A673 (cell line): ENCODE measurements at regions not wholly inside any gene's neighbourhood (a gene's known extent, or its start where the extent isn't known, plus 50 kb on each side); places are given as distances from the start of the nearest gene placed in this dataset.

Experiments used
- CTCF ChIP-seq: fragments of 300-800, 200-600 bp; sonication (generic); conservative IDR thresholded peaks from 2 replicates; pipeline ENCODE4 v1.5.1; 2017; ENCODE audit warnings: low read depth, mild to moderate bottlenecking, antibody characterized with exemption, low read length, moderate library complexity, mixed read lengths
- EZH2 ChIP-seq: fragments of 200-600 bp; sonication (generic); IDR thresholded peaks from 2 replicates; pipeline ENCODE4 v1.6.1; 2017; ENCODE audit warnings: borderline replicate concordance, low read depth, mild to moderate bottlenecking, mixed read lengths, antibody characterized with exemption, low read length; ENCODE audit not compliant: poor library complexity, severe bottlenecking

DNA sequence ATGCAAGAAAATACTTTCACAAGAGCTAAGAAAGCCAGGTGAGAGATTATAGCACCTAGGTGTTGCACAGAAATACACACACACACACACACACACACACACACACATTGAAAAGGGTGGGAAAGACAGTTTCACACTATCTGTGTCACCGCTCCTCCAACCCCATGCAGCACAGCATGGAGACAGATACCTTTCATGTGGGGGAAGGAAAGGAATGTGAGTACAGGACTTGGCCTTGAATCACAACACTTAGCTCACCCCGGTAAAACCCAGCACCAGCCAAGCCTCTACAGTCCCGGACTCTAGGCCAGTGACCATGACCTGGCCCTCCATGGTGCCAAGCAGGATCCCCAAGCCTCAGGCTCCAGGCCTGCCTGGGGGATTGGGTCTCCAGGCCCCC, 462.0 kb upstream of the SPRY2 start:
- no peak for TF ChIP-seq EZH2
- TF ChIP-seq CTCF: no peak
